ENCODE measurements at regions not wholly inside any gene's neighbourhood (a gene's known extent, or its start where the extent isn't known, plus 50 kb on each side); places are given as distances from the start of the nearest gene placed in this dataset.

DNA sequence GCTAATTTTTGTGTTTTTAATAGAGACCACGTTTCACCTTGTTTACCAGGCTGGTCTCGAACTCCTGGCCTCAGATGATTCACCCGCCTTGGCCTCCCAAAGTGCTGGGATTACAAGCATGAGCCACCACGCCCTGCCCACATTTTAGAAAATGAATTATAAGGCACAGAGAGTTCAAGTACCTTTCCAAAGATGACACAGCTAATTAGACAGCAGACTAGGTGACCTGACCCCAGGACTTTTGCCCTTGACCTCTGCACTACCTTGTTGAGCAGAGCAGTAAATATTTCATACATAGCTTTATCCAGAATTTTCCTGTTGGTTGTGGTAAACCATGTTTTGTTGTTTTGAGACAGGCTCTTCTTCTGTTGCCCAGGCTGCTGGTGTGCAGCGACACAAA, 131.3 kb upstream of the KCTD7 start:
- Histone ChIP-seq H3K4me1 (ENCODE audit: insufficient read depth, low read length) (peaks cover 6% of the 10 kb centered on the region; the same call in 1 of the 2 replicates), H3K79me2 (ENCODE audit: low read length) (0 out of 2 replicates have a peak, but pooled peaks cover 4% of the 10 kb centered on the region), H2AFZ (ENCODE audit: low read length) (no peak overlapping the region), H3F3A (ENCODE audit: low read length, unreplicated experiment) (no peaks in the 10 kb centered on the region), H4K20me1 (ENCODE audit: low read length) (no peaks in the 10 kb centered on the region), H3K27ac (ENCODE audit: low read length) (no peak overlapping the region), H3K27me3 (ENCODE audit: low read length) (no peaks in the 10 kb centered on the region), H3K9ac (ENCODE audit: low read length) (no peak overlapping the region), H3K4me2 (ENCODE audit: low read length) (no peak overlapping the region), H3K36me3 (ENCODE audit: low read depth, low read length) (no peaks in the 10 kb centered on the region), H3K4me3 (ENCODE audit: low read length) (no peak overlapping the region), H3K9me3 (ENCODE audit: low read length) (no peaks in the 10 kb centered on the region), H3K9me2 (replicated peaks; ENCODE audit: low read length) (no peaks in the 10 kb centered on the region)
- intact Hi-C loops (cut with micrococcal nuclease), result loop anchor here (10.0 kb wide), 1 partner anchor 83 kb away; no protein-coding TSS in a partner anchor
- no TSS peak for BruUV-seq (replicated peaks)
- ChIA-PET CTCF (no interaction called here), POLR2A (ENCODE audit: unreplicated experiment) (interaction anchor here (0.6 kb wide), 1 partner anchor 134 kb away, joined by 3 read pairs; no protein-coding TSS in a partner anchor)
- TF ChIP-seq, protein P1, sequence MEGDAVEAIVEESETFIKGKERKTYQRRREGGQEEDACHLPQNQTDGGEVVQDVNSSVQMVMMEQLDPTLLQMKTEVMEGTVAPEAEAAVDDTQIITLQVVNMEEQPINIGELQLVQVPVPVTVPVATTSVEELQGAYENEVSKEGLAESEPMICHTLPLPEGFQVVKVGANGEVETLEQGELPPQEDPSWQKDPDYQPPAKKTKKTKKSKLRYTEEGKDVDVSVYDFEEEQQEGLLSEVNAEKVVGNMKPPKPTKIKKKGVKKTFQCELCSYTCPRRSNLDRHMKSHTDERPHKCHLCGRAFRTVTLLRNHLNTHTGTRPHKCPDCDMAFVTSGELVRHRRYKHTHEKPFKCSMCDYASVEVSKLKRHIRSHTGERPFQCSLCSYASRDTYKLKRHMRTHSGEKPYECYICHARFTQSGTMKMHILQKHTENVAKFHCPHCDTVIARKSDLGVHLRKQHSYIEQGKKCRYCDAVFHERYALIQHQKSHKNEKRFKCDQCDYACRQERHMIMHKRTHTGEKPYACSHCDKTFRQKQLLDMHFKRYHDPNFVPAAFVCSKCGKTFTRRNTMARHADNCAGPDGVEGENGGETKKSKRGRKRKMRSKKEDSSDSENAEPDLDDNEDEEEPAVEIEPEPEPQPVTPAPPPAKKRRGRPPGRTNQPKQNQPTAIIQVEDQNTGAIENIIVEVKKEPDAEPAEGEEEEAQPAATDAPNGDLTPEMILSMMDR (conservative IDR thresholded peaks at IDR 0.05; ENCODE audit: low read depth, low read length), result no peak
- TF ChIP-seq EZH2 (IDR thresholded peaks at IDR 0.05; ENCODE audit: low read length, unreplicated experiment), result no peak
- TF ChIP-seq EZH2phosphoT487 (IDR thresholded peaks at IDR 0.05; ENCODE audit: borderline replicate concordance, low read length), result no peak
- no peak for ATAC-seq
- no peak for DNase-seq

DNA sequence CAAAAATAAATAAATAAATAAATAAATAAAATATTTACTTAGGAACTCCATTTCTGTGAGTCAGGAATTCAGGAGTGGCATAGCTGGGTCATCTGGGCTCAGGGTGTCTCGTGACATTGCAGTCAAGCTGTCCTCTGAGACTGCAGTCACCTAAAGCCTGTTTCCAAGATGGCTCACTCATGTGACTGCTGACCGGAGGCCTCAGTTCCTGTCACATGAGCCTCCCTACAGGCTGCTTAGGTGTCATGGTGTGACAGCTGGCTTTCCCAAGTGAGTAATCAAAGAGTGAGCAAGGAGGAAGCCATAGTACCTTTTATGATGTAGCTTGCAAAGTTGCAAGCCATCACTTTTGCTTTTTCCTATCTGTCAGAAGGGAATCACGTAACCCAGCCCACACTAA, 128.6 kb upstream of the KCTD7 start:
- Histone ChIP-seq H4K20me1 (ENCODE audit: low read length) (no peaks in the 10 kb centered on the region), H3F3A (ENCODE audit: low read length, unreplicated experiment) (no peaks in the 10 kb centered on the region), H3K27ac (ENCODE audit: low read length) (no peak overlapping the region), H3K9me3 (ENCODE audit: low read length) (no peaks in the 10 kb centered on the region), H3K4me1 (ENCODE audit: insufficient read depth, low read length) (no peaks in the 10 kb centered on the region), H3K36me3 (ENCODE audit: low read depth, low read length) (no peaks in the 10 kb centered on the region), H3K4me3 (ENCODE audit: low read length) (no peak overlapping the region), H3K79me2 (ENCODE audit: low read length) (no peaks in the 10 kb centered on the region), H3K27me3 (ENCODE audit: low read length) (no peaks in the 10 kb centered on the region), H3K9ac (ENCODE audit: low read length) (no peak overlapping the region), H3K9me2 (replicated peaks; ENCODE audit: low read length) (no peaks in the 10 kb centered on the region), H3K4me2 (ENCODE audit: low read length) (no peak overlapping the region), H2AFZ (ENCODE audit: low read length) (no peak overlapping the region)
- intact Hi-C loops (cut with micrococcal nuclease), result no loop called here
- CTCF ChIA-PET, result interaction anchor here (0.6 kb wide), 1 partner anchor 610 kb away, joined by 9 read pairs; no protein-coding TSS in a partner anchor
- DNase-seq (no peak), ATAC-seq (peak; percentile 56)
- no TSS peak for BruUV-seq (replicated peaks)
- POLR2A ChIA-PET (ENCODE audit: unreplicated experiment), result no interaction called here
- TF ChIP-seq EZH2phosphoT487 (IDR thresholded peaks at IDR 0.05; ENCODE audit: borderline replicate concordance, low read length) (no peak), EZH2 (IDR thresholded peaks at IDR 0.05; ENCODE audit: low read length, unreplicated experiment) (no peak)
- TF ChIP-seq, protein P1 (conservative IDR thresholded peaks at IDR 0.05; ENCODE audit: low read depth, low read length), result no peak

DNA sequence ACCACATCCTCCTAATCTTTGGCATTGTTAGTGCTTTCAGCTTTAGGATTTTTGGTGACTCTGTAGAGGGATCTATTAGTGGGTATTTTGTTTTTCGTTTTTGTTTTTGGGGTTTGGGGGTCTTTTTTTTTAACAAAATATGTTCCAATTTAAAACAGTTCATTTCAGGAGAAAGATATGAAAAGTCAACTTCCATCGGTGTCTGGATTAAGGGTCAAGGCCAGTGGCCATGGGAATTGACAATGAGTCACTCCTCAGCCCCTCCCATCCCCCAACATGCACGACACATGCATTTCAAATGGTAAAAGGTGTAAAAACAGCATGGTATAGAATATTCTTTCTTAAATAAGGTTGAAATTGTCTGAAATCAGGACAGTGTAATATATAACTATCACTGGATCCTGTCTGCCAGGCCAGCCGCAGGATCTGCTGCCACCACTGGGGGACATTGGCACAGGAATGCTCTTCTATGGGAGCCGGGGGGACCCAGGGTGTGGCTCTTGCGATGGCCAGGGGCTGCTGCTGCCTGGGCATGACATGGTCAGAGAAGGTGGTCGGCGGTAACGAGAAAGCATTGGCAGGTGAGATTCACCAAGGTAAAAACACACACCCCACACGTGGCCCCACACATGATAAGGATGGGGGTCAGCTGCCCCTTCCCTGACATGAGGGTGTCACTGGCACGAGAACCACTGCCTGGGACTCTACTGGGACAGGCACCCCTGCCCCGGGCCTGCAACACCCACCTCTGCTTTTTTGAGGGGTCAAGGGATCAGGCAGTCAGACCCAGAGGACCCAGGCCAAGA, 126.2 kb upstream of the KCTD7 start:
- DNase-seq (no peak), ATAC-seq (no peak)
- no peak overlapping the region for H3K27ac ChIP-seq (ENCODE audit: low read length)
- POLR2A ChIA-PET (ENCODE audit: unreplicated experiment), result no interaction called here
- CTCF ChIA-PET, result no interaction called here
- no peak overlapping the region for H3K4me2 ChIP-seq (ENCODE audit: low read length)
- TF ChIP-seq EZH2phosphoT487 (IDR thresholded peaks at IDR 0.05; ENCODE audit: borderline replicate concordance, low read length) (no peak), EZH2 (IDR thresholded peaks at IDR 0.05; ENCODE audit: low read length, unreplicated experiment) (no peak)
- TF ChIP-seq, protein P1 (conservative IDR thresholded peaks at IDR 0.05; ENCODE audit: low read depth, low read length), result peak; percentile 30; the same call in 1 of the 2 replicates
- H3K9me3 ChIP-seq (ENCODE audit: low read length), result no peaks in the 10 kb centered on the region
- H2AFZ ChIP-seq (ENCODE audit: low read length), result no peak overlapping the region
- no peaks in the 10 kb centered on the region for H3K27me3 ChIP-seq (ENCODE audit: low read length)
- no peaks in the 10 kb centered on the region for H3K4me1 ChIP-seq (ENCODE audit: insufficient read depth, low read length)
- intact Hi-C loops (cut with micrococcal nuclease), result no loop called here
- no peak overlapping the region for H3K9ac ChIP-seq (ENCODE audit: low read length)
- no peaks in the 10 kb centered on the region for H3K9me2 ChIP-seq (replicated peaks; ENCODE audit: low read length)
- no peaks in the 10 kb centered on the region for H3K36me3 ChIP-seq (ENCODE audit: low read depth, low read length)
- no peaks in the 10 kb centered on the region for H3F3A ChIP-seq (ENCODE audit: low read length, unreplicated experiment)
- H3K79me2 ChIP-seq (ENCODE audit: low read length), result no peaks in the 10 kb centered on the region
- no peaks in the 10 kb centered on the region for H4K20me1 ChIP-seq (ENCODE audit: low read length)
- H3K4me3 ChIP-seq (ENCODE audit: low read length), result no peak overlapping the region
- BruUV-seq (replicated peaks), result no TSS peak
